Gastrocnemius medialis (tissue), 4 donors: ENCODE measurements at regions not wholly inside any gene's neighbourhood (a gene's known extent, or its start where the extent isn't known, plus 50 kb on each side); places are given as distances from the start of the nearest gene placed in this dataset.
"Not testable (repeated sequence)": the region's sequence is repeated elsewhere in the genome, so short reads cannot be mapped to it uniquely, and the experiment has no call there.

Experiments
- CTCF ChIP-seq, 5 experiments: fragments of 450-650 bp in 3 of 5; fragments of 200-600 bp in 2 of 5; sonication (generic) in 2 of 5; IDR thresholded peaks in 4 of 5; conservative IDR thresholded peaks in 1 of 5; 1 replicate in 4 of 5; 2 replicates in 1 of 5; pipeline ENCODE4 v1.5.1; 2016 to 2019; ENCODE audit warnings: antibody characterized with exemption in 5 of 5, mild to moderate bottlenecking in 3 of 5, moderate library complexity in 3 of 5
- POLR2A ChIP-seq, 2 donors: fragments of 450-650 bp; IDR thresholded peaks; one replicate each; pipeline ENCODE4 v1.6.1; 2017; ENCODE audit warnings: antibody characterized with exemption in 2 of 2, mild to moderate bottlenecking in 2 of 2, moderate library complexity in 2 of 2

GRCh38 chr14:106401316-106401715, 874.9 kb downstream of the TMEM121 start:
- not testable (repeated sequence) for TF ChIP-seq POLR2A (IDR thresholded peaks at IDR 0.05); CTCF (IDR thresholded peaks at IDR 0.05 in 4 of 5, conservative IDR thresholded peaks at IDR 0.05 in 1 of 5)
